ENCODE measurements at regions not wholly inside any gene's neighbourhood (a gene's known extent, or its start where the extent isn't known, plus 50 kb on each side); places are given as distances from the start of the nearest gene placed in this dataset.
A peak's percentile ranks its signal among the peaks of the same experiment; 100 is the strongest.

GRCh38 chr14:65957631-65958205 is 528.5 kb upstream of the CCDC196 start:
- no peaks in the 10 kb centered on the region for H3K4me1 ChIP-seq
- H3K36me3 ChIP-seq, result no peaks in the 10 kb centered on the region
- intact Hi-C loops (cut with DNase I), result no loop called here
- H3K27ac ChIP-seq, result no peak overlapping the region
- H3K9me3 ChIP-seq, result no peaks in the 10 kb centered on the region
- TF ChIP-seq, protein P1, sequence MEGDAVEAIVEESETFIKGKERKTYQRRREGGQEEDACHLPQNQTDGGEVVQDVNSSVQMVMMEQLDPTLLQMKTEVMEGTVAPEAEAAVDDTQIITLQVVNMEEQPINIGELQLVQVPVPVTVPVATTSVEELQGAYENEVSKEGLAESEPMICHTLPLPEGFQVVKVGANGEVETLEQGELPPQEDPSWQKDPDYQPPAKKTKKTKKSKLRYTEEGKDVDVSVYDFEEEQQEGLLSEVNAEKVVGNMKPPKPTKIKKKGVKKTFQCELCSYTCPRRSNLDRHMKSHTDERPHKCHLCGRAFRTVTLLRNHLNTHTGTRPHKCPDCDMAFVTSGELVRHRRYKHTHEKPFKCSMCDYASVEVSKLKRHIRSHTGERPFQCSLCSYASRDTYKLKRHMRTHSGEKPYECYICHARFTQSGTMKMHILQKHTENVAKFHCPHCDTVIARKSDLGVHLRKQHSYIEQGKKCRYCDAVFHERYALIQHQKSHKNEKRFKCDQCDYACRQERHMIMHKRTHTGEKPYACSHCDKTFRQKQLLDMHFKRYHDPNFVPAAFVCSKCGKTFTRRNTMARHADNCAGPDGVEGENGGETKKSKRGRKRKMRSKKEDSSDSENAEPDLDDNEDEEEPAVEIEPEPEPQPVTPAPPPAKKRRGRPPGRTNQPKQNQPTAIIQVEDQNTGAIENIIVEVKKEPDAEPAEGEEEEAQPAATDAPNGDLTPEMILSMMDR (IDR thresholded peaks at IDR 0.05), result no peak
- no peaks in the 10 kb centered on the region for H3K27me3 ChIP-seq
- H3K4me3 ChIP-seq, result no peak overlapping the region
- no peak for DNase-seq (ENCODE audit: low spot score in 2 of 2)

- TF ChIP-seq, protein P1 (IDR thresholded peaks at IDR 0.05), result peak in 2 of 3 experiments; percentile 13 to 32
- intact Hi-C loops (cut with DNase I), result no loop called here
- DNase-seq (ENCODE audit: low spot score in 2 of 2), result no peak
- H3K36me3 ChIP-seq, result no peaks in the 10 kb centered on the region
- no peaks in the 10 kb centered on the region for H3K27me3 ChIP-seq
- no peak overlapping the region for H3K27ac ChIP-seq
- no peak overlapping the region for H3K4me3 ChIP-seq
- no peaks in the 10 kb centered on the region for H3K4me1 ChIP-seq
- H3K9me3 ChIP-seq, result no peaks in the 10 kb centered on the region
Observed at GRCh38 chr14:65958664-65959562, 527.3 kb upstream of the CCDC196 start.

DNA sequence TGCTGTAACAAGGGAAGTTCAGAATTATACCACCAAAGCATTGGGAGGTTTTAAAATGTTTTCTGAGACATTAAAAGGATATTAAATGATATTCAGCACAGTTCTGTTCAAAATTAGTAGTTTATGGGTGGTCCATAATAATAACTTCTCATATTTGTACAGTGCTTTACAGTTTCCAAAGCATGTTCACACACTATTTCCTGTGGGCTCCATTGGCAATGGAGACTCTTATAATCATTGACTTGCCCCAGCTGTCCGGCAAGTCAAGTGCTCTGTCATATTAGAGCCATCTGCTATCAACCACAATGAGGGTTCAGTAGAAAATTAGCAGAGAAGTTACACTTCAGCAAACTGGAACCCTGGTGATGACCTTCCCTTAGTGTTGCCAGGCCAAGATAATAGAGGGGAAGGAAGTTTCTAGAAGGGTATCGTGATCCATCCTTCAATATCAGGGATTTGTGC is 526.6 kb upstream of the CCDC196 start:
- Histone ChIP-seq H3K27ac (no peak overlapping the region), H3K9me3 (no peaks in the 10 kb centered on the region), H3K4me1 (no peaks in the 10 kb centered on the region), H3K36me3 (no peaks in the 10 kb centered on the region), H3K4me3 (no peak overlapping the region), H3K27me3 (no peaks in the 10 kb centered on the region)
- TF ChIP-seq, protein P1 (IDR thresholded peaks at IDR 0.05), result no peak
- intact Hi-C loops (cut with DNase I), result no loop called here
- no peak for DNase-seq (ENCODE audit: low spot score in 2 of 2)

DNA sequence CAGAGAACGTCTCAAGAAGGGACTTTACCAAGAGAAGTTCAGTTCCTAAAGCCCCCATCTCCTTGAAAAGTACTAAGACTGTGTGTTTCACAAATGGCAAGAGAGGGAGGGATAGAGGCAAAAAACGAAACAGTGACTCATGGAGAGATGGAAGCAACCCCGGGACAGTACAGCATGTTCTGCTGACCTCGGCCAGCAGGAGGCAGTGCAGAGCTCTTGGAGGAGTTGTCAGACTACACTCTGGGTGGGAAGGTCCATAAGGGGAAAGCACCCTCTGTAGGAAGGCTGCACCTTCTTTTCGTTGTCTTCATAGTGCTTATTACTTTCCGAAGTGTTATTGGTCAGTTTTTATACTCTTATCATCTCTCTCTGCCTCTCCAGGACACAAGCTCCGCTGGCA is 525.2 kb upstream of the CCDC196 start:
- intact Hi-C loops (cut with DNase I), result no loop called here
- TF ChIP-seq, protein P1 (IDR thresholded peaks at IDR 0.05), result peak in 1 of 3 experiments; percentile 34
- H3K4me3 ChIP-seq, result no peak overlapping the region
- DNase-seq (ENCODE audit: low spot score in 2 of 2), result peak in 1 of 2 donors; percentile 64
- H3K27me3 ChIP-seq, result no peaks in the 10 kb centered on the region
- H3K36me3 ChIP-seq, result no peaks in the 10 kb centered on the region
- no peak overlapping the region for H3K27ac ChIP-seq
- no peaks in the 10 kb centered on the region for H3K4me1 ChIP-seq
- no peaks in the 10 kb centered on the region for H3K9me3 ChIP-seq

- Histone ChIP-seq H3K9me3 (no peaks in the 10 kb centered on the region), H3K27ac (no peak overlapping the region), H3K4me1 (no peaks in the 10 kb centered on the region), H3K4me3 (no peak overlapping the region), H3K27me3 (no peaks in the 10 kb centered on the region), H3K36me3 (no peaks in the 10 kb centered on the region)
- intact Hi-C loops (cut with DNase I), result no loop called here
- DNase-seq (ENCODE audit: low spot score in 2 of 2), result no peak
- TF ChIP-seq, protein P1 (IDR thresholded peaks at IDR 0.05), result no peak
Observed at GRCh38 chr14:65962952-65963351, 523.2 kb upstream of the CCDC196 start.

Data from ascending aorta (tissue), 2 donors.